Colonic mucosa (tissue), 4 donors: ENCODE measurements at regions not wholly inside any gene's neighbourhood (a gene's known extent, or its start where the extent isn't known, plus 50 kb on each side); places are given as distances from the start of the nearest gene placed in this dataset.
A peak's percentile ranks its signal among the peaks of the same experiment; 100 is the strongest.

Source experiments
- DNase-seq: peaks from one replicate; pipeline ENCODE4 v3.0.0-alpha.2; 2020
- H3K27ac ChIP-seq: fragments of 200-600 bp; one replicate; pipeline ENCODE4 v1.8.0; 2021
- H3K27me3 ChIP-seq: fragments of 200-600 bp; one replicate; pipeline ENCODE4 v1.8.0; 2021
- H3K36me3 ChIP-seq: fragments of 200-600 bp; one replicate; pipeline ENCODE4 v1.8.0; 2021
- H3K4me1 ChIP-seq: fragments of 200-600 bp; one replicate; pipeline ENCODE4 v1.8.0; 2021; ENCODE audit warnings: mild to moderate bottlenecking
- H3K4me3 ChIP-seq: fragments of 200-600 bp; one replicate; pipeline ENCODE4 v1.8.0; 2021
- H3K9ac ChIP-seq, 2 donors: one replicate each; pipeline ENCODE4 v1.7.0; 2013; ENCODE audit warnings: control low read depth in 2 of 2, low read depth in 2 of 2, low read length in 2 of 2
- H3K9me3 ChIP-seq: fragments of 200-600 bp; one replicate; pipeline ENCODE4 v1.8.0; 2021
- CTCF ChIP-seq: fragments of 200-600 bp; IDR thresholded peaks from one replicate; pipeline ENCODE4 v1.8.0; 2022; ENCODE audit warnings: antibody characterized with exemption, mild to moderate bottlenecking
- intact Hi-C: fragments of 100-400 bp; cut with DNase I; formaldehyde crosslinking; loops from one replicate; pipeline ENCODE4 v1.14.1; 2022
- donor health status: healthy.
- donor health status: DM: no; HTN: no; CAD: no.
- donor health status: DM: no; HTN: no; CAD: no.

GRCh38 chr7:25636168-25636567 lies 407.9 kb upstream of the NPVF start:
- Histone ChIP-seq H3K27me3 (no peaks in the 10 kb centered on the region), H3K27ac (no peak overlapping the region), H3K36me3 (no peaks in the 10 kb centered on the region), H3K9me3 (no peaks in the 10 kb centered on the region), H3K4me1 (no peaks in the 10 kb centered on the region), H3K9ac (no peak overlapping the region), H3K4me3 (no peak overlapping the region)
- no peak for DNase-seq
- intact Hi-C loops, result no loop called here
- no peak for TF ChIP-seq CTCF

- no peaks in the 10 kb centered on the region for H3K36me3 ChIP-seq
- no peaks in the 10 kb centered on the region for H3K4me1 ChIP-seq
- TF ChIP-seq CTCF, result no peak
- H3K9ac ChIP-seq, result no peak overlapping the region
- H3K27ac ChIP-seq, result no peak overlapping the region
- H3K27me3 ChIP-seq, result no peaks in the 10 kb centered on the region
- H3K4me3 ChIP-seq, result no peak overlapping the region
- intact Hi-C loops, result no loop called here
- DNase-seq, result peak; percentile 28
- no peaks in the 10 kb centered on the region for H3K9me3 ChIP-seq
Observed at GRCh38 chr7:25636871-25637283, 408.6 kb upstream of the NPVF start.

GRCh38 chr7:25638068-25638467 lies 409.8 kb upstream of the NPVF start:
- DNase-seq, result no peak
- H3K4me1 ChIP-seq, result no peaks in the 10 kb centered on the region
- no peaks in the 10 kb centered on the region for H3K36me3 ChIP-seq
- H3K4me3 ChIP-seq, result no peak overlapping the region
- no peak overlapping the region for H3K9ac ChIP-seq
- no peak overlapping the region for H3K27ac ChIP-seq
- H3K9me3 ChIP-seq, result no peaks in the 10 kb centered on the region
- no peaks in the 10 kb centered on the region for H3K27me3 ChIP-seq
- no peak for TF ChIP-seq CTCF
- intact Hi-C loops, result no loop called here

GRCh38 chr7:25638590-25639244 lies 410.4 kb upstream of the NPVF start:
- intact Hi-C loops, result no loop called here
- H3K27me3 ChIP-seq, result no peaks in the 10 kb centered on the region
- H3K4me3 ChIP-seq, result no peak overlapping the region
- no peaks in the 10 kb centered on the region for H3K36me3 ChIP-seq
- no peaks in the 10 kb centered on the region for H3K9me3 ChIP-seq
- no peak overlapping the region for H3K27ac ChIP-seq
- no peak overlapping the region for H3K9ac ChIP-seq
- no peak for DNase-seq
- no peak for TF ChIP-seq CTCF
- no peaks in the 10 kb centered on the region for H3K4me1 ChIP-seq

- Histone ChIP-seq H3K4me3 (no peak overlapping the region), H3K9me3 (no peaks in the 10 kb centered on the region), H3K36me3 (no peaks in the 10 kb centered on the region), H3K9ac (no peak overlapping the region), H3K4me1 (no peaks in the 10 kb centered on the region), H3K27me3 (no peaks in the 10 kb centered on the region), H3K27ac (no peak overlapping the region)
- intact Hi-C loops, result no loop called here
- no peak for TF ChIP-seq CTCF
- no peak for DNase-seq
Observed at GRCh38 chr7:25642849-25643248, 414.6 kb upstream of the NPVF start.
